ENCODE measurements at regions not wholly inside any gene's neighbourhood (a gene's known extent, or its start where the extent isn't known, plus 50 kb on each side); places are given as distances from the start of the nearest gene placed in this dataset.
"Not testable (repeated sequence)": the region's sequence is repeated elsewhere in the genome, so short reads cannot be mapped to it uniquely, and the experiment has no call there.

- DNase-seq, result not testable (repeated sequence)
Observed at GRCh38 chr3:144023543-144023942, 51.9 kb downstream of the DIPK2A start.

DNA sequence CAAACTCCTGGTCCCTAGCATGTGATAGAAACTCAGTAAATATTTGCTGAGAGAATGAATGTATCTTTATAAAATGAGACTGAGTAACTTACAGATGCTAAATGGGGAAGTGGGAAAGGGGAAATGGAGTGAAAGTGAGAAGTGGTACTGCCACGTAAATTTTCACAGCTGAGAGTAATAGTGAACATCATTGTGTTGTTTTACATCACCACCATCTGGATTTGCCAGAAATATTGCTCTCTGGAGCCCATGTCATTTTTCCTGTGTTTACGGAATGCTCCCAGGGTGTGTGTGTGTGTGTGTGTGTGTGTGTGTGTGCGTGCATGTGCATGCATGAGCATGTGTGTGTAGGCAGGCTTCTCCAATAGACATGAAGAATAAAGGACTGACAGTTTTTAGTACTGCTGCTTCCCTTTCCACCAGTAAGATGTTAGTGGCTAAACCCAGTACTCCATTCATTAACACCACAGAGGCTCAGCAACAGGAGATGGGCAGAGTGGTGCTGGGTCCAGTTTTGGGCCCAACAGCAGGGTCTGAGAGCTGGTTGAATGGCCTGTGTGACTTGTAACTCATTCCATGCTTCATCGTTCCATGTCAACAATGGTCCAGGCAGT lies 57.3 kb downstream of the DIPK2A start:
- DNase-seq, result peak; percentile 65

- no peak for DNase-seq
Observed at GRCh38 chr3:144029769-144030168, 58.1 kb downstream of the DIPK2A start.

DNA sequence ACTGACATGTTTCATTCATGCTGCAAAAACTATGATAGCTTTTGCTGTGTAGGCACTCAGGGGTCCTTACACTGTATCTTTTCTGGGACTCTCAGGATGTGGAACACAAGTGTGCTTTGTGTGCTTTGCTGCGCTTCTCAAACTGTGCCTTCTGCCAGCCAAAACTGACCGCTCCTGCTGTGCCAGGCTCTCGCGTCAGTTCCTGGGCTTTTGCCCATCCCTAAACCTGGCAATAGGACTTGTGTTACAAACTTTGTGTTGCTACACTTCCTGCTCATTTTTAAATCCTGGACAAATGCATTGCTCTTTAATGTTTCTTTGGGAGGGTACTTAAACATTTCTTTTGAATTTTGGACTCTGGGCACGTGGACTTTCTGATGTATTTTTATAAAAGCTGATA lies 60.3 kb downstream of the DIPK2A start:
- no peak for DNase-seq

GRCh38 chr3:144032531-144033239 lies 61.1 kb downstream of the DIPK2A start:
- no peak for DNase-seq

GRCh38 chr3:144033240-144033589 lies 61.6 kb downstream of the DIPK2A start:
- no peak for DNase-seq

- DNase-seq, result no peak
Observed at GRCh38 chr3:144033863-144034262, 62.2 kb downstream of the DIPK2A start.

DNA sequence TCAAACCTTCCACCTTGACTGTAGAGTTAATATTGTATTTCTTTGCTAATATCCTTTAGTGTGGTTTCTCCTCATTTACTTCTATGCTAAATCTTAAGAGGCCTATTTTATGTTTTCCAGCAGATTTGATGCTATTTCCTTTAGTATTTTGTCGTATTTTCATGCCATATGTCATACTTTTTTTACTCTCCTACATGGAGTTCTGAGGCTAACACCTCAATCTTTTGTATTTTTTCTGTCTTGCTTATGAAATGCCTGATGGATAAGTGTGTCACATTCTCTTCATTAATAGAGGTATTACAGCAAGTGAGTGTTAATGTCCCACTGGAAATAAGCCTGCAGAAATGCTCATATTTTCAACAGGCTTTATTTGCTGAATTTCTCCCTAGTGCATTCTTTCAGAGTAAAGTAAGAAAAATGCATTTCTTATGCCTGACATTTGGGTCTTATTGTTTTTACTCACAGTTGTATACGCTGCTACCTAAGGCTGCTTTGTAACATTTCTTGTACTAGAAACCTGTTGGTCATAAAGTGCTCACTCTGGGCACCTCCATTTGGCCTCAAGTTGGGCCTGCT lies 63.2 kb downstream of the DIPK2A start:
- DNase-seq, result no peak

DNA sequence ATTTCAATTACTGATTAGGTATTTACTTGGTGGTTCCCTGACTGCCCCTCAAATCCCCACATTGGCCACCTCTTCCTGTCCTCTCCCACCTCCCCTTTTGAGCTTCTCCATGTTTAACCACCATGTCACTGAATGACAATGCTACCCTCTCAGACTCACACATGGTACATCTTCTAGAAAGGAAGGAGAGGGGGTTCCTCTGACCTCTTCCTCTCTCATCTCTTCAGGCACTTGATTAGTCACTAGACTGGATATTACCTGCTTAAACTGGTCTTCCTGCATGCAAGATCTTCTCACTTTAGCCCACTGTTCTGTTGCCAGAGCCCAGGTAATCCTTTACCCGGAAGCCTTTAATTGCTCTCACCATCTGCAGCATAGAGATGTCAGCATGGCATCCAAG lies 64.9 kb downstream of the DIPK2A start:
- no peak for DNase-seq

DNA sequence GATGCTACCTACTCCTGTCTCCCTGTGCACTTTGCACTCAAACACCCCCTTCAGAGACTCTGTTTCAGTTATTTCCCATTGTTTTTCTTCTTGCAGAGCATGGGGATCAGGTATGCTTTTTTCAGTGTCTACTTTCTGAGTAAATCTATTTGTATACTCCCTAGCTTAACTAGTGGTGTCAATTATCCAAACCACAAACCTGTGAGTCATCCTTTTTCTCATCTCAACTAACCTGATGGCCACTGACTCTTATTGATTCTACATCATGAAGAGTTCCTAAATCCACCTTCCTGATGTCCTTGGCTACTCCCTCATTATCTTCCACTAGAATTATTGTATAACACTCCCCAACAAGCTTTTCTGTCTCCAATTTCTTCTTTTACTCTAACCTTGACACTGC lies 68.0 kb downstream of the DIPK2A start:
- no peak for DNase-seq

DNA sequence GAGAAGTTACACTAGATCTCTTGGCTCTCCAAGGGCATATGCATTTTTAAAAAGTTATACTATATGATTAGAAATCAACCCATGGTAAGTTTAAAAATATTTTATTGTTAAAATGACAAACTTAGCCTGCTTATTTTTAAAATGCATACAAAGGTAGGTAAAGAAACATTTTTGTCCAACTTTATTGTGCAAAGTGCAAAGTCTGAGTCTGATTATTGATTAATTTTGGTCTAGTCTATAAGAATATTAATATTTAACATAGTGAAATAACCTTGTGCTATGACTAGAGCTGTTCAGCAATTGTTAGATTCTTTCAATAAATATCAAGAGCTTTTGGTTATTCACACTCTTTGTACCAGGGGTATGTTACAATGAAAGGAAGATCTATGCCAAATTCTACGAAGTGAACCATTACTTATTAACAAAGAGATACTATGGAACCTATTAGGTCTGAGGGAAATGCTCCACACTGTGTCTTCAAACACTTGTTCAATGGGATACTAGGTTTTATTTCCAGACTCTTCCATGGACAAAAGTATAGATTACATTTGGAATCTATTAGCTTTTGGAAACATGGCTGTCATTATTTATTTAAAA lies 70.4 kb downstream of the DIPK2A start:
- no peak for DNase-seq

- DNase-seq, result no peak
Observed at GRCh38 chr3:144045766-144046165, 74.1 kb downstream of the DIPK2A start.

GRCh38 chr3:144049374-144049773 lies 77.8 kb downstream of the DIPK2A start:
- no peak for DNase-seq

GRCh38 chr3:144051211-144051610 lies 79.6 kb downstream of the DIPK2A start:
- DNase-seq, result no peak

DNA sequence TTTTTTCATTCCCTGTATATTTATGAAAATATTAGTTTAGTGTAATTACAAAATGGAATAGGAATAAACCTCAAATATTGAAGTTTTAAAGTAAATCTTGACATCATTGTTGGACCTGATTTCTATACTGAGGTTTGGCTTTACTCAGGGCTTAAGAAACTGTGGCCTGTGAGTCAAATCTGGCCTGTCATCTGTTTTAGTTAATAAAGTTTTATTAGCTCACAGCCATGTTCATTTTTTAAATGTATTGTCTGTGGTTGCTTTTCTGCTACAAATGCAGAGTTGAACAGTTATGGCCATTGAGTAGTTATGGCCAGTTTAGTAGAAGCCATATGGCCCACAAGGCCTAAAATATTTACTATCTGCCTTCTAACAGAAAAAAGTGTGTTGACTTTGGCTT lies 80.7 kb downstream of the DIPK2A start:
- DNase-seq, result no peak

- no peak for DNase-seq
Observed at GRCh38 chr3:144053121-144053520, 81.5 kb downstream of the DIPK2A start.

GRCh38 chr3:144054766-144055165 lies 83.1 kb downstream of the DIPK2A start:
- no peak for DNase-seq

GRCh38 chr3:144055604-144056003 lies 84.0 kb downstream of the DIPK2A start:
- no peak for DNase-seq

- no peak for DNase-seq
Observed at GRCh38 chr3:144058713-144059112, 87.1 kb downstream of the DIPK2A start.

GRCh38 chr3:144059481-144059880 lies 87.9 kb downstream of the DIPK2A start:
- no peak for DNase-seq

DNA sequence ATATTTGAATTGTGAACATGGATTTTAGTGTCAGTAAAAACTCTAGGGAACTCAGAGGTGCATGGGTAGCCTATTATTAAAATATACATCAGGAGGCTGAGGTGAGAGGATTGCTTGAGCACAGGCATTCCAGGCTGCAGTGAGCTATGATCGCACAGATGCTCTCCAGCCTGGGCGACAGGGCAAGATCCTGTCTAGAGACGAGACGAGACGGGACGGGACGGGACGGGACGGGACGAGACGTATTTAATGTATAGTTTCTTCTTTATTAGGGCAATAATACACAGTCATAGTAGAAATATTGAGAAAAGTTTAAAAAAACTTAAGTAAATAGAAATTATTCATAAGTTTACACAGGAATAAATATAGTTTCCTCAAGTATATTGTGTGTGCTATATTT lies 89.3 kb downstream of the DIPK2A start:
- DNase-seq, result no peak

- no peak for DNase-seq
Observed at GRCh38 chr3:144063306-144063705, 91.7 kb downstream of the DIPK2A start.

DNA sequence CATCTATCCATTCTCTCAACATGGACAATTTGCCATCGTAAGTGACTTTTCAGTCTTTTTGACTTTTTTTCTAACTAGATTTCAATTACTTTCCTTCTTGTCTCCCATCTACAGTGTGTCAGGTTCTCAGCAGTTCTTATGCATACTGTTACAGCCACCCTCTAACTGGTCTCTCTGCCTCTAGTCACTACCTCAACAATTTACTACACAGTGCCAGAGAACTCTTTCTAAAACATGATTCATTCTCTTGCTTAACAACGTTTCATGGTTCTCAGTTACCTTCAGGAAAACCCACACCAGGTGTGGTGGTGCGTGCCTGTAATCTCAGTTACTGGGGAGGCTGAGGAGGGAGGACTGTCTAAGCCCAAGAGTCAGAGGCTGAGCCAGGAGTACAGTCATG lies 95.4 kb downstream of the DIPK2A start:
- no peak for DNase-seq

GRCh38 chr3:144073698-144074097 lies 102.1 kb downstream of the DIPK2A start:
- DNase-seq, result no peak

All from hematopoietic multipotent progenitor cell treated with erythropoietin and hydrocortisone succinate and interleukin-3 and kit ligand, for 4 days (in vitro differentiated cells).